ENCODE measurements at regions not wholly inside any gene's neighbourhood (a gene's known extent, or its start where the extent isn't known, plus 50 kb on each side); places are given as distances from the start of the nearest gene placed in this dataset.

- no peak overlapping the region for H3K27ac Mint-ChIP-seq
- no peaks in the 10 kb centered on the region for H3K36me3 Mint-ChIP-seq (ENCODE audit: insufficient read depth)
- peaks cover 4% of the 10 kb centered on the region for H3K4me1 Mint-ChIP-seq (ENCODE audit: low read depth)
- no peak overlapping the region for H3K4me3 Mint-ChIP-seq (ENCODE audit: low read depth)
- no peaks in the 10 kb centered on the region for H3K9me3 Mint-ChIP-seq (ENCODE audit: low read depth)
- peaks cover 43% of the 10 kb centered on the region for H3K27me3 Mint-ChIP-seq
- DNase-seq (ENCODE audit: low spot score, unreplicated experiment), result no peak
- TF ChIP-seq CTCF (IDR thresholded peaks at IDR 0.05; ENCODE audit: unreplicated experiment), result no peak
Observed at GRCh38 chr14:65345266-65345665, 67.3 kb upstream of the FUT8 start.

GRCh38 chr14:65346474-65346873, 66.1 kb upstream of the FUT8 start:
- Mint-ChIP-seq H3K36me3 (ENCODE audit: insufficient read depth) (no peaks in the 10 kb centered on the region), H3K4me1 (ENCODE audit: low read depth) (peaks cover 4% of the 10 kb centered on the region), H3K27ac (no peak overlapping the region), H3K4me3 (ENCODE audit: low read depth) (no peak overlapping the region), H3K27me3 (peaks cover 43% of the 10 kb centered on the region), H3K9me3 (ENCODE audit: low read depth) (no peaks in the 10 kb centered on the region)
- no peak for DNase-seq (ENCODE audit: low spot score, unreplicated experiment)
- no peak for TF ChIP-seq CTCF (IDR thresholded peaks at IDR 0.05; ENCODE audit: unreplicated experiment)

GRCh38 chr14:65346895-65347294, 65.6 kb upstream of the FUT8 start:
- DNase-seq (ENCODE audit: low spot score, unreplicated experiment), result no peak
- H3K36me3 Mint-ChIP-seq (ENCODE audit: insufficient read depth), result no peaks in the 10 kb centered on the region
- H3K27ac Mint-ChIP-seq, result no peak overlapping the region
- H3K4me3 Mint-ChIP-seq (ENCODE audit: low read depth), result no peak overlapping the region
- peaks cover 44% of the 10 kb centered on the region for H3K27me3 Mint-ChIP-seq
- TF ChIP-seq CTCF (IDR thresholded peaks at IDR 0.05; ENCODE audit: unreplicated experiment), result no peak
- no peaks in the 10 kb centered on the region for H3K9me3 Mint-ChIP-seq (ENCODE audit: low read depth)
- peaks cover 4% of the 10 kb centered on the region for H3K4me1 Mint-ChIP-seq (ENCODE audit: low read depth)

- no peaks in the 10 kb centered on the region for H3K9me3 Mint-ChIP-seq (ENCODE audit: low read depth)
- no peak overlapping the region for H3K4me3 Mint-ChIP-seq (ENCODE audit: low read depth)
- no peak overlapping the region for H3K27ac Mint-ChIP-seq
- peaks cover 40% of the 10 kb centered on the region for H3K27me3 Mint-ChIP-seq
- peaks cover 4% of the 10 kb centered on the region for H3K4me1 Mint-ChIP-seq (ENCODE audit: low read depth)
- no peaks in the 10 kb centered on the region for H3K36me3 Mint-ChIP-seq (ENCODE audit: insufficient read depth)
- no peak for TF ChIP-seq CTCF (IDR thresholded peaks at IDR 0.05; ENCODE audit: unreplicated experiment)
- no peak for DNase-seq (ENCODE audit: low spot score, unreplicated experiment)
Observed at GRCh38 chr14:65348137-65348536, 64.4 kb upstream of the FUT8 start.

GRCh38 chr14:65349100-65349499, 63.4 kb upstream of the FUT8 start:
- no peak for DNase-seq (ENCODE audit: low spot score, unreplicated experiment)
- Mint-ChIP-seq H3K27me3 (peaks cover 45% of the 10 kb centered on the region), H3K27ac (no peak overlapping the region)

More at GRCh38 chr14:65349100-65349499, 63.4 kb upstream of the FUT8 start:
- Mint-ChIP-seq H3K9me3 (ENCODE audit: low read depth) (no peaks in the 10 kb centered on the region), H3K4me3 (ENCODE audit: low read depth) (no peak overlapping the region), H3K36me3 (ENCODE audit: insufficient read depth) (no peaks in the 10 kb centered on the region), H3K4me1 (ENCODE audit: low read depth) (peaks cover 4% of the 10 kb centered on the region)
- TF ChIP-seq CTCF (IDR thresholded peaks at IDR 0.05; ENCODE audit: unreplicated experiment), result no peak

Data from progenitor cell of endocrine pancreas (in vitro differentiated cells).